Vagina (tissue), 2 donors: ENCODE measurements at regions not wholly inside any gene's neighbourhood (a gene's known extent, or its start where the extent isn't known, plus 50 kb on each side); places are given as distances from the start of the nearest gene placed in this dataset.
"Not testable (repeated sequence)": the region's sequence is repeated elsewhere in the genome, so short reads cannot be mapped to it uniquely, and the experiment has no call there.

Source experiments
- POLR2A ChIP-seq, 2 donors: fragments of 450-650 bp; IDR thresholded peaks; one replicate each; pipeline ENCODE4 v1.6.1; 2017; ENCODE audit warnings: antibody characterized with exemption in 2 of 2, mild to moderate bottlenecking in 2 of 2, moderate library complexity in 2 of 2
- POLR2AphosphoS5 ChIP-seq, 2 donors: sonication (generic); formaldehyde crosslinking; IDR thresholded peaks; one replicate each; pipeline ENCODE4 v1.9.0; 2017; ENCODE audit warnings: antibody characterized with exemption in 2 of 2, mild to moderate bottlenecking in 2 of 2, low read depth in 1 of 2; ENCODE audit not compliant: insufficient read depth in 1 of 2
- TF ChIP-seq, protein P1 (sequence below), 3 experiments: fragments of 450-650 bp in 2 of 3; fragments of 200-600 bp in 1 of 3; sonication (generic) in 1 of 3; IDR thresholded peaks; one replicate each; pipeline ENCODE4 v1.5.1; 2017 to 2019; ENCODE audit warnings: antibody characterized with exemption in 3 of 3, mild to moderate bottlenecking in 2 of 3, moderate library complexity in 2 of 3

DNA sequence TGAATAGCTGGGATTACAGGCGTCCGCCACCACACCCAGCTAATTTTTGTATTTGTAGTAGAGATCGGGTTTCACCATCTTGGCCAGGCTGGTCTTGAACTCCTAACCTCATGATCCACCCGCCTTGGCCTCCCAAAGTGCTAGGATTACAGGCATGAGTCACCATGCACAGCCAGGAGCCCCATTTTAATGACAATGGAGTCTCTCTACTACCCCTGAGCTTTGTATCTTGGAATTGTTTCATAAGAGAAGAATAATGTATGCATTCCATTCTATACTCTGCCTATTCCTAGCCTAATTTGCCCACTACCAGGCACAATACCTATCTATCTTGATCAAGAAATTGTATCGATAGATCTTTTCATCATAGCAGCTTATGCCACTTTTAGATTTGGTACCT lies 574.1 kb downstream of the HTR1A start:
- TF ChIP-seq, protein P1, sequence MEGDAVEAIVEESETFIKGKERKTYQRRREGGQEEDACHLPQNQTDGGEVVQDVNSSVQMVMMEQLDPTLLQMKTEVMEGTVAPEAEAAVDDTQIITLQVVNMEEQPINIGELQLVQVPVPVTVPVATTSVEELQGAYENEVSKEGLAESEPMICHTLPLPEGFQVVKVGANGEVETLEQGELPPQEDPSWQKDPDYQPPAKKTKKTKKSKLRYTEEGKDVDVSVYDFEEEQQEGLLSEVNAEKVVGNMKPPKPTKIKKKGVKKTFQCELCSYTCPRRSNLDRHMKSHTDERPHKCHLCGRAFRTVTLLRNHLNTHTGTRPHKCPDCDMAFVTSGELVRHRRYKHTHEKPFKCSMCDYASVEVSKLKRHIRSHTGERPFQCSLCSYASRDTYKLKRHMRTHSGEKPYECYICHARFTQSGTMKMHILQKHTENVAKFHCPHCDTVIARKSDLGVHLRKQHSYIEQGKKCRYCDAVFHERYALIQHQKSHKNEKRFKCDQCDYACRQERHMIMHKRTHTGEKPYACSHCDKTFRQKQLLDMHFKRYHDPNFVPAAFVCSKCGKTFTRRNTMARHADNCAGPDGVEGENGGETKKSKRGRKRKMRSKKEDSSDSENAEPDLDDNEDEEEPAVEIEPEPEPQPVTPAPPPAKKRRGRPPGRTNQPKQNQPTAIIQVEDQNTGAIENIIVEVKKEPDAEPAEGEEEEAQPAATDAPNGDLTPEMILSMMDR (IDR thresholded peaks at IDR 0.05): not testable (repeated sequence)
- TF ChIP-seq POLR2A (IDR thresholded peaks at IDR 0.05); POLR2AphosphoS5 (IDR thresholded peaks at IDR 0.05; ENCODE audit: insufficient read depth in 1 of 2, low read depth in 1 of 2): not testable (repeated sequence)
